ENCODE measurements at regions not wholly inside any gene's neighbourhood (a gene's known extent, or its start where the extent isn't known, plus 50 kb on each side); places are given as distances from the start of the nearest gene placed in this dataset.

- no peak for FAIRE-seq
- intact Hi-C loops (cut with DNase I), result no loop called here
Measured at GRCh38 chr5:143509758-143510221, 106.3 kb upstream of the NR3C1 start.

DNA sequence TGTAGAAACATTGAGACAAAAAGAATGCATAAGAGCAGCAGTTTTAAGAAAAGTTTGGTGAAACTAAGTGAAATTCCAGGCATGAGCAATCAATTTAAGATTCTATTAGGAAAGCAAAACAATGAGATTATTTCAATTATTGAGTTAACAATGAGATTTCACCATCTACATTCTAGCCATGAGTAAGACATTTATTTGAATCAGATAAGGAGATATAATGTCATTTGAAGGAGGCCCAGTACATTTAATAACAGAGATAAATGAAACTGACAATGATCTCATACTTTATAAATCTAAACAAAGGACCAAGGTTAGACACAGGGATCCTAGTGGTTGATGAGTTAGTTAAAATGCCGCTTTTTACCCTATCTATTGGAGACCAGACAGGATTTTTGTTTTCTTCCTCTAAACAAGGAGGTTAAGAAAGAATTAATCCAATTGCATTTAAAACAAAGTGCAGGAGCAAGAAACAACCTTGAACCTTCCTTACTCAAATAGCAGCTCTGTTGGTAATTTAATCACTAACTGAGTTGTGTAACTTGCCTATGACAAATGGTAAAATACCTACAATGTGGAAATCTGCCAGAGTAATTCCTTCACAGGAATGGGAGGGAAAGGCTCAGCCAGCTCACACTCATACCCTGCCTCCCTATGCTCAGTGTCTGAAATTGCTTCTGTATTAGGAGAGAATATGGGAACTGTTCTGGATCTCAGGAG is 103.5 kb upstream of the NR3C1 start:
- Histone ChIP-seq H3K9ac (ENCODE audit: low read length in 3 of 3) (peak overlapping the region in 1 of 3 donors; percentile 27), H3K27me3 (ENCODE audit: control insufficient read depth, insufficient read depth, low read length) (no peaks in the 10 kb centered on the region)

More at GRCh38 chr5:143509758-143510221, 106.3 kb upstream of the NR3C1 start:
- TF ChIP-seq, protein P1, sequence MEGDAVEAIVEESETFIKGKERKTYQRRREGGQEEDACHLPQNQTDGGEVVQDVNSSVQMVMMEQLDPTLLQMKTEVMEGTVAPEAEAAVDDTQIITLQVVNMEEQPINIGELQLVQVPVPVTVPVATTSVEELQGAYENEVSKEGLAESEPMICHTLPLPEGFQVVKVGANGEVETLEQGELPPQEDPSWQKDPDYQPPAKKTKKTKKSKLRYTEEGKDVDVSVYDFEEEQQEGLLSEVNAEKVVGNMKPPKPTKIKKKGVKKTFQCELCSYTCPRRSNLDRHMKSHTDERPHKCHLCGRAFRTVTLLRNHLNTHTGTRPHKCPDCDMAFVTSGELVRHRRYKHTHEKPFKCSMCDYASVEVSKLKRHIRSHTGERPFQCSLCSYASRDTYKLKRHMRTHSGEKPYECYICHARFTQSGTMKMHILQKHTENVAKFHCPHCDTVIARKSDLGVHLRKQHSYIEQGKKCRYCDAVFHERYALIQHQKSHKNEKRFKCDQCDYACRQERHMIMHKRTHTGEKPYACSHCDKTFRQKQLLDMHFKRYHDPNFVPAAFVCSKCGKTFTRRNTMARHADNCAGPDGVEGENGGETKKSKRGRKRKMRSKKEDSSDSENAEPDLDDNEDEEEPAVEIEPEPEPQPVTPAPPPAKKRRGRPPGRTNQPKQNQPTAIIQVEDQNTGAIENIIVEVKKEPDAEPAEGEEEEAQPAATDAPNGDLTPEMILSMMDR (IDR thresholded peaks at IDR 0.05; ENCODE audit: borderline replicate concordance, extremely low read depth, insufficient read depth), result no peak
- H3K4me1 ChIP-seq (ENCODE audit: control insufficient read depth in 2 of 3, insufficient read depth in 2 of 3, low read depth in 1 of 3, low read length in 3 of 3), result peaks cover 0 to 15% (median 5%) of the 10 kb centered on the region in 3 donors
- H3K9me3 ChIP-seq (ENCODE audit: control insufficient read depth in 2 of 3, insufficient read depth in 1 of 3, low read length in 3 of 3), result no peaks in the 10 kb centered on the region
- no peaks in the 10 kb centered on the region for H3K36me3 ChIP-seq (ENCODE audit: control insufficient read depth in 2 of 3, insufficient read depth in 3 of 3, low read length in 3 of 3)
- H3K27me3 ChIP-seq (ENCODE audit: control insufficient read depth, insufficient read depth, low read length), result no peaks in the 10 kb centered on the region
- H3K4me3 ChIP-seq (ENCODE audit: low read length in 3 of 3), result no peak overlapping the region
- DNase-seq, result no peak
- H3K27ac ChIP-seq (ENCODE audit: low read depth in 2 of 2, low read length in 2 of 2), result no peak overlapping the region
- H3K9ac ChIP-seq (ENCODE audit: low read length in 3 of 3), result no peak overlapping the region

GRCh38 chr5:143505934-143506333 is 102.4 kb upstream of the NR3C1 start:
- TF ChIP-seq, protein P1 (IDR thresholded peaks at IDR 0.05; ENCODE audit: borderline replicate concordance, extremely low read depth, insufficient read depth), result no peak
- H3K4me3 ChIP-seq (ENCODE audit: low read length in 3 of 3), result no peak overlapping the region
- intact Hi-C loops (cut with DNase I), result no loop called here
- no peak for FAIRE-seq
- H3K27me3 ChIP-seq (ENCODE audit: control insufficient read depth, insufficient read depth, low read length), result no peaks in the 10 kb centered on the region
- peaks cover 0 to 15% (median 5%) of the 10 kb centered on the region in 3 donors for H3K4me1 ChIP-seq (ENCODE audit: control insufficient read depth in 2 of 3, insufficient read depth in 2 of 3, low read depth in 1 of 3, low read length in 3 of 3)
- no peak overlapping the region for H3K9ac ChIP-seq (ENCODE audit: low read length in 3 of 3)
- H3K36me3 ChIP-seq (ENCODE audit: control insufficient read depth in 2 of 3, insufficient read depth in 3 of 3, low read length in 3 of 3), result no peaks in the 10 kb centered on the region
- H3K9me3 ChIP-seq (ENCODE audit: control insufficient read depth in 2 of 3, insufficient read depth in 1 of 3, low read length in 3 of 3), result no peaks in the 10 kb centered on the region
- DNase-seq, result no peak
- H3K27ac ChIP-seq (ENCODE audit: low read depth in 2 of 2, low read length in 2 of 2), result no peak overlapping the region

More for the DNA sequence above, 103.5 kb upstream of the NR3C1 start:
- Histone ChIP-seq H3K4me1 (ENCODE audit: control insufficient read depth in 2 of 3, insufficient read depth in 2 of 3, low read depth in 1 of 3, low read length in 3 of 3) (peaks cover 0 to 15% (median 5%) of the 10 kb centered on the region in 3 donors), H3K4me3 (ENCODE audit: low read length in 3 of 3) (no peak overlapping the region), H3K9me3 (ENCODE audit: control insufficient read depth in 2 of 3, insufficient read depth in 1 of 3, low read length in 3 of 3) (no peaks in the 10 kb centered on the region), H3K36me3 (ENCODE audit: control insufficient read depth in 2 of 3, insufficient read depth in 3 of 3, low read length in 3 of 3) (no peaks in the 10 kb centered on the region), H3K27ac (ENCODE audit: low read depth in 2 of 2, low read length in 2 of 2) (peak overlapping the region; percentile 58 to 59)
- FAIRE-seq (peak; percentile 90), DNase-seq (peak in 2 of 5 donors; percentile 27 to 28)
- intact Hi-C loops (cut with DNase I), result no loop called here
- TF ChIP-seq, protein P1 (IDR thresholded peaks at IDR 0.05; ENCODE audit: borderline replicate concordance, extremely low read depth, insufficient read depth), result peak; percentile 0

All from kidney (tissue), 13 donors.